Embryonic facial prominence (tissue), 1 donor: ENCODE measurements at regions not wholly inside any gene's neighbourhood (a gene's known extent, or its start where the extent isn't known, plus 50 kb on each side); places are given as distances from the start of the nearest gene placed in this dataset.

Experiments
- DNase-seq: peaks from one replicate; pipeline ENCODE4 v3.0.0-alpha.2; 2016; ENCODE audit errors: extremely low spot score

DNA sequence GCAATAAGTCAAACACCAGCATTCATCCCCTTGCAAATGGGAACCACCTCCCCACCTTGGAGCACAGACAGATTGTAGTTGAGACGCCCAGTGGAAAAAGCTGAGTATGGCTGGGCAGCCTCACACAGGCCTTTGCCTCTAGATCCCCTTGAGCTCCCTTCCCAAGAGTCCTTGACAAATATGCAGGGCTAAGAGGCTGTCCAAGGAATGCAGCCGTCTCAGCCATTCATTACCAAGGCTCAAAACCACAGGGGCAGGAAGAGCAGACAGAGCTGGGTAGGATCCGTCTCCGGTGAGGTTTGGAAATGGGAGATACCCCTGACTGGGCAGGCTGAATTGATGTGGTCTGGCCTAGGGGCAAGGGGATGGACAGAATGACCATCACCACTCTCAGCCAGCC is 557.1 kb downstream of the TNS1 start:
- no peak for DNase-seq

DNA sequence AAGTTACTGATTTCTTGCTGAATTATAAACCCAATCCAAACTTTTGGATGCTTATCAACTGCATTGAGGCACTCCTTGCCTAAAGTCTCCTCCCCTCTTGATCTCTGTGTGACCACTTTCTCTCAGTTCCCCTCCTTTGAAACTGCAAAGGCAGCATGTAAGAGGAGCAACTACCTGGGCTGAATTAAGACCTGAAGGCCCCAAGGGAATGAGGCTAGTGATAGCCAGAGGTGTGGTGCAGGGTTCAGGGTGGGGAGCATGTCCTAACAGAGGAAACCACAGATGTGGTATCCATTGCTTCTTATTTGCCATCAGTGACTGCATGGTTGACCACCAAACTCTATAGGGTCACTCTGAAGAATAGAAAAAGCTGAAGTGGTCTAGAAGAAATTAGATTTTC is 557.9 kb downstream of the TNS1 start:
- no peak for DNase-seq

DNA sequence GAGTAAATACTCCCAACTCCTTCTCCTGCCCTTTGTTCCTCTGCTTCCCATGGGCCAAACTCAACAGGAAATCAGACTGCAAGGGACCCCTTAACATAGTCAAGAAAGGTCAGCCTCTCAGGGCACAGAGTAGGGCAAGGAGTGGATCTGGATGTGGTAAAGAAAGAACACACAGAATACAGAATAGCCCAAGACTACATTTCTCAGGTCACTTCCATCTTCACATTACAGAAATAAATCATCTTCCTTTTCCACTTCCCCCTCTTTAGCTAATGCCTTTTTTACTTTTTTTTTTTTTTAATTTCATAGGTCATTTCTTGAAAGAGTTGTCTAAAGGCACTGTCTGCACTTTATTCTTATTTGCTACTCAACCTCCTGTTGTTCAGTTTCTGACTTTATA is 558.3 kb downstream of the TNS1 start:
- DNase-seq, result no peak

DNA sequence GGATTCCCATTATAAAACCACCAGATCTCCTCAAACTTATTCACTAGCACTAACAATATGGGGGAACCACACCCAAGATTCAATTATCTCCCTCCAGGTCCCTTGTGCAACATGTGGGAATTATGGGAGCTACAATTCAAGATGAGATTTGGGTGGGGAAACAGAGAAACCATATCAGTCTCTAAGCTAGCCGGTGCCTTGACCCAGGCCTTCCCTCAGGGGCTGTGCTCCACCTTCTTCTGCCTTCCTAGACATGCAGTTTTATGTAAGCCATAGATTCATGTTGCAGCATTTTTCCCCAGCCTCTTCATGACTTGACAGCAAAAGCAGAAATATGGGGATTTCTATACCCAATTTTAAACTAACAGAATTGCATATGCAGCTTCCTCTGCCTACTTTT is 559.2 kb downstream of the TNS1 start:
- DNase-seq, result no peak

DNA sequence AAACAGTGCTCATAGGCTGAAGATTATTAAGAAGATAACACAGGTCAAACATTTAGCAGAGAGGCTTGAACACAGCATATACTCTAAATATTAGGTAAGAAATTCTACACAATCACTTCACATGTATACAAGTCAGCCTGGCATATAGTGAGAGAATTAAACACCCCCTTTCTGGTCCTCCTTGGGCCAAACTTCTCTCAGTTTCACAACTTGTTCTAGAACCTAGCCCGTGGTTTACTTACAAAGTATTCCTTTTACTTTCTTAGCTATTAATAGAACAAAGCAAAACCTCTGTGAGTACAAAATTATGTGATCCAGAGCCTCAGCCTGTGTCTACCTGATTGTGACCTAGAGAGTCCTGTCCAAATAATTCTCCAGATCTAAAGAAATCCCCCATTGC is 562.8 kb downstream of the TNS1 start:
- no peak for DNase-seq

DNA sequence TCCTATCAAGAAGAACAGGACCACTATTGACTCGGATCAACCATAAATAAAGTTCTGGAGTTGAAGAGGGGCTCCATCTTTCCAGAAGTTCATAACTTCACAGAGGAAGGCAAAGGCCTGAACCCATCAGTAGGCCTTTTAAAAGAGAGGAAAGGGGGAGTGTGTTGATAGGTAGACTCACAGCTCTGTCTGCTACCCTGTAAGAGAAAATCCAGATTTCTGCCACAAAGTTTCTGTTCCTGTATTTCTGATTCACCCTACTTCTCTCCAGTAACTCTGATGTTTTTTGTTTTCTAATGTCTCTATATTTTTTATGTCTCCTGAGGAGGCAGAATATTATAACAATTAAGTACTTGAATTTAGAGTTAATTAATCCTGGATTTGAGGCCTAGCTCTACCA is 564.0 kb downstream of the TNS1 start:
- DNase-seq, result no peak

DNA sequence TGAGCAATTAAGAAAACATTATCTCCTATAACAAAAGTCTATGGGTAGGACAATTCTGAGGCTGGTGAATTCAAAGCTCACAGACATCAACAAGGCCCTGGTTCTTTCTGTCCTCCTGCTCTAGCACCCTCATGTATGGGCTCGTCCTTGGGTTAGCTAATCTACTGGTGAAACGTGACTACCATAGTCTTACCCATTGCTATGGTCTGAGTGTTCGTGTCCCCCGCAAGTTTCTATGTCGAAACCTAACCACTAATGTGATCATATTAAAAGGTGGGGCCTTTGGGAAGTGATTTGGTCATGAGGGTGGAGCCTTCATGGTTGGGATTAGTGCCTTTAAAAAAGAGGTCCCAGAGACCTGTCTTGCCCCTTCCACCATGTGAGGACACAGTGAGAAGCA is 564.7 kb downstream of the TNS1 start:
- no peak for DNase-seq

DNA sequence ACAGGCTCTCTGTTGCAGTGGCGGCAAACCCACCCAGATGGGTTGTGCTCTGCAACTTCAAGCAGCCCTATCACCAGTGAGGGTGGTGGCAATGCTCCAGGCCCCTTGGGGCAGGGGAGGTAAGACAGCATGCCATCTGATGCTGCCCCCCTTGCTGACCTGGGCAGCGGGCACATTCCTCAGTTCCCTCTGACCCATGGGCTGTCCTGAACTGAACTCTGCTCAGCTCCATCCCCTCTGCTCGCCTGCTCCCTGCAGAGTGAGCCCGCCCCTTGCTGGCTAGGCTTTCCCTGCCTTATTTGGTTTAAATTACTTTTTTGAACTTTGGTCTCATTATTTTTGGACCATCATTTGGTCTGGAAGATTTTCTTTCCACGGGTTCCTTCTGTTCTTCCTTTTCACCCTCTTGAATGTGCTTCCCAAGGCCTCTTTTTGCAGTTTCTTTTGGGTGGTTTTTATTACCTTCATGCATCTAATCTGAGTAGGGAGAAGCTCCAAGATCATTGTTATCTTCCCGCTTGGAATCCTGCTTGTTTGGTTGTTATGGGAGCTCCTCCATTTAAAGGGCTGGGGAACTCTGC is 565.4 kb downstream of the TNS1 start:
- DNase-seq, result no peak

DNA sequence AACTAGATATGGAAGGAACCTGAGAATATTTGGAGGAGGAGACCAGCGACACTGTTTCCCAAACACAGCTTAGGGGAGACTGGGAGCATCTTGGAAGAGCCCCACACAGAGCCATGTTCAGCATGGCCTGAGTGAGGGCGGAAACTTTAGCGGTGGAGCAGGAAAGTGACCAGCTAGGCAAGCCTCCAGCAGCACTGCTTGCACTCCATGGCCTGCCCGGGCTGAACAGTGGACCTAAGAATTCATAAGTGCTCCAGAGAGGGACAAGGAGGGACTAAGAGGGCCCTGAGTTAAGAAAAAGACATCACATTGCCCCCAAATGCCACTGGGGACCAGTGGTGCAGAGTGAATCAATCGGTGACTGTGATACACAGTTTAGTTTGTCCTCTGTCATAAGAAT is 566.4 kb downstream of the TNS1 start:
- DNase-seq, result no peak

DNA sequence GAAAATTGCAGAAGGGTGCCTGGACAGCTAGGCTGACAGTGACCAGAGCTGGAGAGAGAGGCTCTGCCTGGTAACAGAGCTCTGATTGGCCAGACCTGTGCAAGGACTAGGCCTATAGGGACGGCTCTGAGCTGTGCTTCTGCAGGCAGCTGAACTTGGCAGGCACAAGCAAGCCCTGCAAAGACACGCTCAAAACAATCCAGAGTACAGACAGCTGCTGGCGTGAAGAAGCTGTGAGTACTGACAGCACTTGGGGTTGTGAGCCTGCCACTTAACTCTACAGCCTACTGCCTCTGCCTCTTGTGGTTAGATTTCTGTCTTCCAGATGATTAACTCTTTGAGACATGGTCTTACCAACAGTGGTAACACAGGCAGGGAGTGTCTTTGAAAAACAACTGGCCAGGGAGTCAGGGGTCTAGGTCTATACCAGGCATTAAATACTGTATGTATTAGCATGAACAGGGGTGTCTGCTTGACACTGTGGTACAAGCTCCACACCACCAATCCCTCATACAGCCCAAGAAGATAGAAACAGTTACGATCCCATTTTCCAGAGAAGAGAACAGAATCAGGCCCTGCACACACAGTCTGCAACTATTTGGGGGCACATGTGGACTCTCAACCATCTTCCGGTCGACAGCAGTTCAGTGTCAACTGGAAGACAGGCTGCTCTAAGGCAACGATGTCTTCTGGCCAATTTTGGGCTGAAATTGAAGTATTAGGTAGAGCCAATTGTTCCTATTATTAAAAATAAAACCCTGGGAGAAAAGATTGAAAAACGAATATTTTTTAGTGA is 568.4 kb downstream of the TNS1 start:
- DNase-seq, result peak; percentile 86

DNA sequence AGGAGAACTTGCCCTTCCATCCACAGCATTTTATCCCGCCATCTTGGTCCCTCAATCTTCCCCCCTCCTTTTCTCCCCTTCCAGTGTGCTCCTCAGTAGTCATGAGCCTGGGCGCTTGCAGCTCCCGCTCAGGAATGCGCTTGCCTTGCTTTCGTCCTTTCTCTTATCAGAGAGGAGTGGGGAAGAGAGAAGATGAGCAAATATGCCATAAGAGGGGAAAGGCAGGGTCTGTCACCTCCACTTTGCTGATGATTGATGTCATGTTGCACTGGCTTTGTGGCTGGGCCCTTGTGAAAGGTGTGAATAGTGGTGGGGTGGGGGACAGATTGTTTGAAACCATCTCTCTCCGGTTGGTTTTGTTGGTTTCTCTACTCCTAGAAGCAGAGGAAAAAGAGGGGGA is 569.3 kb downstream of the TNS1 start:
- no peak for DNase-seq

DNA sequence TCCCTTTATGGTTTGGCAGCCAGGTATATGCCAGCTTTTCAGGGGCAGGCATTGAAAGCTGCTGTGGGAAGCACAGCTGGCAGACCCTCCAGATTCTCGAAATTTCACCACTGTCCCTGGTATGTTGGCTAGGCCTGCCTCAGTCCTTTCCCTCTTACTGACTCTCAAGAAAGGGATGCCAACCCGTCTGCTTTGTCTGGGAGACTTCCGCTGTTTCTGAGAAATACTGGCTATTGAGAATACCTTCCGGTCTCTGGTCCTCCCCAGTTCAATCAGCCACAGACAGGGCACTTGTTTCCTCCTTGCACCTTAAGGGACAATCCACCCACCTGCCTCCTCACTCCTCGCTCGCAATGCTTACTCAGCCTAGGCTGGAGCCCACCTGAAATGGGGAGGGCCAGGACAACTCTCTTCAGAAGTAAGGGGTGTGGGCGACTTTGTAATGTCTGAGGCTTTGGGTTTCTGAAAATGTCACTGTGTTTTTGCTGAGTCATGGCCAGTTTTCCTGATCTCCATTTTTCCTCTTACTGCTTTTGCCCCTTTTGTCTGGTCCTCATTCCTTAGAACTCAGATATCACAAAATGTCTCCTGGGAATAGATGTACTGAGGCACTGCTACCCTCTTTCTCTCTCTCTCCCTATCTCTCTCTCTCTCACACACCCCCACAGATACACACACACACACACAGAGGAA is 571.1 kb downstream of the TNS1 start:
- DNase-seq, result no peak

DNA sequence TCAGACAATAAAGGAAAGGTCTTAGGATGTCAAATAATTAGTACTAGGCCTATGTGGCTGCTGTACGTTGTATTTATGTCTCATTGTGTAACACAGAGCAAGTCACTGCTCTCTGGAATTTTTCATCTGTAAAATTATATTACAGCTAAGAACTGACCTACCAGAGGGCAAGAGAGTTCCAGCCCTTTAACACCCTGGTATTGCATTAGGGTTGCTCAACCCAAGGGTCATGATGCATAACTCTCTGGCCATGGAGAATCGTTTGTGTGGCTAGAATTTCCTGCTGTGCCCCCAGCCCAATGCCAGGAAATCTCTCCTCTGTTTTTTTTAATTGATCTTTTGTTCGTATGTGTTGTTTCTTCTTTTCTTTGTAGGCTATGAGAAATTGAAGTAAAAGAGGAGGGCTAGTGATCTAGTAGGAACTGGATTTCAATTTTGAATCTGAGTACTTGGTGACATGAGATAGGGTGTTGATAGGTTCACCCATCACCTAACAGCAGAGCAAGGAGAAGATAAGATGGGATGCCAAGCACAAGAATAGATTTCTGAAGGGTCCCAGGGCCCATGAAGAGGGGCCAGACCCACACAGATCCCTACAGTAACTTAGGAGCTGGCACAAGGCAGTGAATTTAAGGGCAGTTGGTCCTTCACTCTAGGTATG is 571.2 kb upstream of the TNP1 start:
- no peak for DNase-seq

DNA sequence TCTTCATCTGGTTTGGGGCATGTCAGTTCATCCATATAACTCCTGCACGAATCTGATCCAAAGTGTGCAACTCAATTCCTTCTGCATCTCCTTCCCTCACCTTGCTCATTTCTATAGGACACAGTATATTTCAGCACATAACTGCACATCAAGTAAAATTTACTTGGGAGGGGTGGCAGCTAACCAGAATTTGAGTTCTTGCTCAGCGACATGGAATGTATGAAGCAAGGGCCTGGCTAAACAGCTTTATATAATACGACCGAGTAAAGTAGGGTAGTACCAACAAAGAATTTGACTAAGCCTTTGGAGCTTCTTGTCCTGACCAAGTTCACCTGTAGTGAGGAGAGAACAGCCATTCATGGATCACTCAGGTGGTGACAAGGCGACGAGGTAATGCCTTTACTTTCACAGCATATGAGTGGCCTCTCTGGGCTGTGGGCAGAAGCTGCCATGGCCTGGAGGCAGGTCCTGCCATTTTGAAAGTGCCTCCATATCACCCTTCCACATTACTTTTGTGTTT is 570.2 kb upstream of the TNP1 start:
- no peak for DNase-seq

DNA sequence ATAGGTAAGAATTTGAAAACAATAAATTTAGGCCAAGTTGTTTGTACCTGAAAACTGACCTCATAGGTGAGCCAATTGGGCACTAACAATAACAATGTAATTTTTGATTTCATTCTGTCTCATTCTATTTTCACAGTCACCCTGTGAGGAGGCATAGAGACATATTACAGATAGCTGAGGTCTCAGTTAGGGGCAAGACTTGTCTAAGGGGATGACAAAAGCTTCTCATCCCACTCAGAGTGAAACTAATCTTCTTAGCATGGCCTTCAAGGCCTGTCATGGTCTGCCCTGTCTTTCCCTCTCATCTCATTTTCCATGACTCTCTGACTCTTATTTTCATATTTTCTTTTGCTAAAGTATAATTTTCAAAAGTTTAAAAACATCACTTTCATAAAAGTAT is 562.0 kb upstream of the TNP1 start:
- DNase-seq, result no peak

DNA sequence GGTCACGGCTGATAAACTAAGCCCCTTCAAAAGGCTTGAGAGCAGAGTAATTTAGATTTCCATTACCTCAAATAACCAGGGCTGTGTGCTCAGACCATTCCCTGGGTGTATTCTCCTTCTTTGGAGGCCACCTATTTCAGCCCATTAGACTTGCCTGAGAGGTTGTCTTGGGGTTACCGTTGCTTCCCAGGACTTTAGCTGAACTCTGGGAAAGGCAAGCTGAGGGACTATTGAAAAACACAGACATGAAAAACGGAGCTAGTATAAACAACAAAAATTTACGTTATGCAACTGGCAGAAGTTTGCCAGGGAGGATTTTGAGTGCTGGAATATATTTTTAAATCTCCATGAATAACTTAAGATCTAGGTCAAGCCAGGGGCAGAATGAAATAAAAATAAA is 561.0 kb upstream of the TNP1 start:
- DNase-seq, result no peak

DNA sequence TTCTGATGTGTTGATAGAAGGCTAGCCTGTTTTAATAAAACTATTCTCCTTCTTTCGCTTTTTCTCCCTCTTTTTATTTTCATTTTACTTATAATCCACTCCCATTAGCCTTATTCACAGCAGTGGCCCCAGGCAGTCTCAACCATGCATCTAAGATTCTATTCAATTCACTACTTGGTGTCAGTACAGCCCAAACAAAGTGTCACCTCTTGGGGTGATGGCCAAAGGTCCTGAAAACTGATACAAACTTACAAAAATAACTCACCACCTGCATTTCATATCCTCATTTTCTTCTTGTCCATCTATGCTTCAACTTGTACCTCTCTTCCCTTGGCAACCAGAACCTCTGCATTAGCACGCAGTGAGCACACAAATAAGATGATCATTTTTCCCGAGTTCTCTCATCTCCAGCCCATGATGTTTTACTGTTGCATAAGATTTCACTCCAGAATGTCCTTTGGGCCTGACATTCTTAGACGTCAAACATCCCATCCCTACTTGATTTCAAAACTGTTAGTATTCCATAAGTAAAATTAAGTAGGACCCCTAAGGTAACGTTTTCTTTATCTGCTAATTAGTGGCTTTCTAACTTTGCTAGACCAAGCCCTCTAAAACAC is 559.3 kb upstream of the TNP1 start:
- DNase-seq, result no peak

DNA sequence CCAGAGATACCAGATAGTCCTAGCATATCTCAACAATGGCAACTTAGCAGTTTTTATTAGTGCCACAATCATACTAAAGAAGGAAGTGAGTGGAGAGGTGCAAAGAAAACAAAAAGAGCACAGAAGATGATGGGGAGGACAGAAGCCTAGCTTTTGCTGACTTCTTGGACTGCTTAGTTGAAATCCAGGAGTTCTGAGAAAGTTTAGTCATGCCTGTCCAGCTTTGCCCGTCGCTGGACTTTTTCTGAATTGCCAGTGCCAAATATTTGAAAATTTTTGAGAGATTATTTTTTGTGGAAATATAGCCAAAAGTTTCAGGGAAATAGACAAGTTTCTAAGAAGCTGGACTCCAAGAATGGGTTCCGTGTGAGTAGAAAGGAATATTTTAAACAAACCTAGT is 558.7 kb upstream of the TNP1 start:
- DNase-seq, result no peak

DNA sequence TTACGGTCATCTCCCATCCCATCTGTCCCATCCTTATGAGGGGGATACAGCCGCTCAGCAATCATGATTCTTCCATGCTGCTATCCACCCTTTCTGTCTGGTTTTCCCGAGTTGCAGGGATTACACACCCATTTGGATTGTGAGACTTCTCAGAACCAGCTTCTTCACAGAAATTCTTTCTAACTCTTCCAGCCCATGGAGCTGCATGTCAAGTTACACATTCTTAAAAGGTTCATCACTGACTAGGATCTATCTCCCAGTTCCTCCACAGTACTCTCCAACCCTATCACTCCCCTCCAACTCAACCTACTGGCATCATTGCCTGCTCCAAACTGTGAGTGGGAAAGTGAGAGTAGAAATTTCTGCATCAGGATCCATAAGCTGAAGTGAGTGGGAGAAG is 558.2 kb upstream of the TNP1 start:
- DNase-seq, result no peak

DNA sequence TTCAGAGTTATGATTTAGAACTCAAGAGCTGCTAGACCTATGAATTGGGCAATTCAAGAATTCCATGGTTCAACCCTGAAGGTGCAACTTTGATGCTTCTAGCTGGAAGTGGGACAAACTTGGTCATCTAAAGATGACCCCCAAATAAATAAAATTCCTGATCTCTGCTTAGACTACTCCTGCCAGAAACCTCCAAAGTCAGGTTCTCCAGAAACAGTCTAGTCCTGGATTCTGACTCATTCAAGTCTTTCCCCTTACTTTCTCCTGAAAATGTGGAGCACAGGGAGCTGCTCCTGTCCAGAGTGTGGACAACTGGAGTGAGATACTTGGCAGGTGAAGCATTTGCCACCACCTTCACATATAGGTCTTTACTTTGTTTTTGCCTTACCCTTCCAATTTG is 557.7 kb upstream of the TNP1 start:
- no peak for DNase-seq

DNA sequence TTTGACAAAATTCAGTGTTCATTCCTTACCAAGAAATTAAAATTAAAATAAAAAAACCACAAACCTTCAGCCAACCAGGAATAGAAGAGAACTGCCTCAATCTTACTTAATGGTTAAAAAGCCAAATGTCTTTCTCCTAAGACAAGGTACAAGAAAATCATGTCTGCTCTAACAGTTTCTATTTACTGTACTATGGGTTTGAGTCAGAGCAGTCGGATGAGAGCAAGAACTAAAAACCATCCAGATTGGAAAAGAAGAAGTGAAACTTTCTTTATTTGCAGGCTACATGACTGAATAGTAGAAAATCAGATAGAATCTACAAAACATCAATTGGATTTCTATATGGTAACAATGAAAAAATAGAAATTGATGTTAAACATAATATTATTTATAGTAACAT is 555.5 kb upstream of the TNP1 start:
- DNase-seq, result no peak

DNA sequence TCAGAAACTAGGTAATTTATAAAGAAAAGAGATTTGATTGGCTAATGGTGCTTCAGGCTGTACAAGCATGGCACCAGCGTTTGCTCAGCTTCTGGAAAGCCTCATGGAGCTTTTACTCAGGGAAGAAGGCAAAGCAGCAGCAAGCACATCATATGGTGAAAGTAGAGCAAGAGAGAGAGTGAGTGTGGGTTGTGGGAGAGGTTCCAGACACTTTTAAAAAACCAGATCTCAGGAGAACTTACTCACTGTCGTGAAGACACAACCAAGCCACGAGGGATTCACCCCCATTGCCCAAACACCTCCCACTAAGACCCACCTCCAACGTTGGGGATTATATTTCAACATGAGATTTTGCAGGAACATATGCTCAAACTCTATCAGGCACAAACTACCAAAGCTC is 554.6 kb upstream of the TNP1 start:
- no peak for DNase-seq
